K562 (cell line): ENCODE measurements at regions not wholly inside any gene's neighbourhood (a gene's known extent, or its start where the extent isn't known, plus 50 kb on each side); places are given as distances from the start of the nearest gene placed in this dataset.

Experiments
- ATF1 ChIP-seq, 2 experiments: fragments of 450-650 bp in 1 of 2; IDR thresholded peaks; 2 replicates each; pipeline ENCODE4 v1.6.1; 2016; ENCODE audit warnings: missing compliant biosample characterization in 1 of 2, missing genetic modification characterization in 1 of 2
- CBX8 ChIP-seq: fragments of 200-600 bp; sonication (generic); IDR thresholded peaks from 2 replicates; pipeline ENCODE4 v1.6.1; 2012; ENCODE audit warnings: borderline replicate concordance, mixed run types, low read depth, mild to moderate bottlenecking, moderate library complexity, mixed read lengths, low read length, control low read depth, inconsistent platforms; ENCODE audit not compliant: poor library complexity, severe bottlenecking; ENCODE audit errors: extremely low read depth
- DEAF1 ChIP-seq: fragments of 450-650 bp; formaldehyde crosslinking; IDR thresholded peaks from 2 replicates; pipeline ENCODE4 v1.4.0; 2020; ENCODE audit warnings: mild to moderate bottlenecking, moderate library complexity
- HNRNPUL1 ChIP-seq: fragments of 200-400 bp; formaldehyde crosslinking; IDR thresholded peaks from 2 replicates; pipeline ENCODE4 v1.6.1; 2017; ENCODE audit warnings: low read length
- KDM4B ChIP-seq, 2 experiments: fragments of 450-650 bp in 1 of 2; sonication (generic) in 1 of 2; IDR thresholded peaks; 2 replicates each; pipeline ENCODE4 v1.6.1; 2016 to 2017; ENCODE audit warnings: borderline replicate concordance in 2 of 2, antibody characterized with exemption in 1 of 2, low read depth in 1 of 2, mild to moderate bottlenecking in 1 of 2
- L3MBTL2 ChIP-seq: fragments of 450-650 bp; IDR thresholded peaks from 2 replicates; pipeline ENCODE4 v1.6.1; 2016; ENCODE audit warnings: mild to moderate bottlenecking, moderate library complexity
- POLR2G ChIP-seq: fragments of 200-400 bp; formaldehyde crosslinking; IDR thresholded peaks from 2 replicates; pipeline ENCODE4 v1.6.1; 2017; ENCODE audit warnings: low read depth, mild to moderate bottlenecking, antibody characterized with exemption, low read length, moderate library complexity
- PRMT5 ChIP-seq: sonication (generic); formaldehyde crosslinking; IDR thresholded peaks from 2 replicates; pipeline ENCODE4 v1.5.0; 2020; ENCODE audit warnings: missing genetic modification reagents
- PTBP1 ChIP-seq: fragments of 200-400 bp; formaldehyde crosslinking; IDR thresholded peaks from 2 replicates; pipeline ENCODE4 v1.6.1; 2017; ENCODE audit warnings: low read depth, low read length
- RFX1 ChIP-seq: fragments of 450-650 bp; IDR thresholded peaks from 2 replicates; pipeline ENCODE4 v1.6.1; 2016; ENCODE audit warnings: mild to moderate bottlenecking, moderate library complexity
- STAT5B ChIP-seq: fragments of 250-450 bp; sonication (Bioruptor Pico); IDR thresholded peaks from 2 replicates; pipeline ENCODE4 v1.8.0; 2021; ENCODE audit warnings: mild to moderate bottlenecking, inconsistent platforms
- ZBTB7A ChIP-seq: IDR thresholded peaks from 2 replicates; pipeline ENCODE4 v1.6.1; 2011; ENCODE audit warnings: low read depth, mild to moderate bottlenecking, low read length, moderate library complexity, borderline replicate concordance; ENCODE audit not compliant: control insufficient read depth
- ZC3H11A ChIP-seq: IDR thresholded peaks from 2 replicates; pipeline ENCODE4 v1.6.1; 2012; ENCODE audit warnings: low read depth, low read length, improper control_type of control experiment
- ZNF431 ChIP-seq: sonication (generic); formaldehyde crosslinking; IDR thresholded peaks from 2 replicates; pipeline ENCODE4 v1.8.0; 2022; ENCODE audit warnings: mild to moderate bottlenecking, missing genetic modification reagents
- ZNF57 ChIP-seq: fragments of 450-650 bp; formaldehyde crosslinking; IDR thresholded peaks from 2 replicates; pipeline ENCODE4 v1.4.0; 2020; ENCODE audit warnings: mild to moderate bottlenecking, moderate library complexity
- ZNF589 ChIP-seq: fragments of 200-800 bp; sonication (Bioruptor generic); IDR thresholded peaks from 2 replicates; pipeline ENCODE4 v1.6.1; 2016; ENCODE audit warnings: low read depth, missing genetic modification characterization, missing compliant biosample characterization
- ZNF778 ChIP-seq: fragments of 450-650 bp; formaldehyde crosslinking; IDR thresholded peaks from 2 replicates; pipeline ENCODE4 v1.4.0; 2020; ENCODE audit warnings: mild to moderate bottlenecking, moderate library complexity
- ZSCAN32 ChIP-seq: fragments of 450-650 bp; formaldehyde crosslinking; IDR thresholded peaks from 2 replicates; pipeline ENCODE4 v1.4.0; 2020; ENCODE audit warnings: mild to moderate bottlenecking, moderate library complexity
- TF ChIP-seq, protein P1 (sequence below): IDR thresholded peaks from 2 replicates; pipeline ENCODE4 v1.6.1; 2011; ENCODE audit warnings: borderline replicate concordance, low read depth, mild to moderate bottlenecking, moderate library complexity, low read length; ENCODE audit not compliant: insufficient read depth, poor library complexity, severe bottlenecking
- TF ChIP-seq, protein P2 (sequence below): fragments of 450-650 bp; conservative IDR thresholded peaks from 2 replicates; pipeline ENCODE4 v1.6.1; 2016; ENCODE audit warnings: missing genetic modification characterization, low read depth, mild to moderate bottlenecking, control low read depth, missing compliant biosample characterization
- TF ChIP-seq, protein P3 (sequence below): fragments of 450-650 bp; IDR thresholded peaks from 2 replicates; pipeline ENCODE4 v1.6.1; 2014; ENCODE audit warnings: low read depth, mild to moderate bottlenecking, moderate library complexity, borderline replicate concordance

DNA sequence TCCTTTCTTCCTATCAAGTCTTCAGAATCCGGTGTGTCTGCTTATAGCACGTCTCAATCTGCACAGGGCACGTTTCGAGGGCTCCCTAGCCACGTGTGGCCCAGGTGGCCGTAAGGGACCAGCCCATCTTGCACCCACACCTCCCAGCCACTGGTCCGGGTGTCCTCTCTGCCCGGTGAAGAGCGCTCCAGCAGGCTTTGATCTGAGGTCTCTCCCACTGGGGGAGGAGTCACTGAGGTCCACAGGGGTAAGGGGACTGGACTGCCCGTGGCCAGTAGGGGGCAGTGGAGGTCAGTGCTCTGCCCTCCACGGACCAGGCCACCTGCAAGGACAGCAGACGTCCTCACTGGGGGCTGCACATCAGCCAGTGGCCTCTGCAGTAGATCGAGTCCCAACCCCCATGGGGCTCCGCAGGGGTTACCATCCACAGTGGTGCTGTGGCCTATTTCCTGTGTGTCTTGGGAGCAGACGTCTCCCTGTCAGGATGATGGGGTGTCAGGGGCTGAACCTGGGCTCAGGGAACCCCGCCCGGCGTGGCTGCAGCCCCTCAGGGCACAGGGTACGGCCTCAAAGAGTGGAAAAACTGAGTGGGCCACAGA, 204.1 kb upstream of the CIBAR2 start (continued):
- TF ChIP-seq, protein P1, sequence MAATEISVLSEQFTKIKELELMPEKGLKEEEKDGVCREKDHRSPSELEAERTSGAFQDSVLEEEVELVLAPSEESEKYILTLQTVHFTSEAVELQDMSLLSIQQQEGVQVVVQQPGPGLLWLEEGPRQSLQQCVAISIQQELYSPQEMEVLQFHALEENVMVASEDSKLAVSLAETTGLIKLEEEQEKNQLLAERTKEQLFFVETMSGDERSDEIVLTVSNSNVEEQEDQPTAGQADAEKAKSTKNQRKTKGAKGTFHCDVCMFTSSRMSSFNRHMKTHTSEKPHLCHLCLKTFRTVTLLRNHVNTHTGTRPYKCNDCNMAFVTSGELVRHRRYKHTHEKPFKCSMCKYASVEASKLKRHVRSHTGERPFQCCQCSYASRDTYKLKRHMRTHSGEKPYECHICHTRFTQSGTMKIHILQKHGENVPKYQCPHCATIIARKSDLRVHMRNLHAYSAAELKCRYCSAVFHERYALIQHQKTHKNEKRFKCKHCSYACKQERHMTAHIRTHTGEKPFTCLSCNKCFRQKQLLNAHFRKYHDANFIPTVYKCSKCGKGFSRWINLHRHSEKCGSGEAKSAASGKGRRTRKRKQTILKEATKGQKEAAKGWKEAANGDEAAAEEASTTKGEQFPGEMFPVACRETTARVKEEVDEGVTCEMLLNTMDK: peak; percentile 69
- TF ChIP-seq, protein P2, sequence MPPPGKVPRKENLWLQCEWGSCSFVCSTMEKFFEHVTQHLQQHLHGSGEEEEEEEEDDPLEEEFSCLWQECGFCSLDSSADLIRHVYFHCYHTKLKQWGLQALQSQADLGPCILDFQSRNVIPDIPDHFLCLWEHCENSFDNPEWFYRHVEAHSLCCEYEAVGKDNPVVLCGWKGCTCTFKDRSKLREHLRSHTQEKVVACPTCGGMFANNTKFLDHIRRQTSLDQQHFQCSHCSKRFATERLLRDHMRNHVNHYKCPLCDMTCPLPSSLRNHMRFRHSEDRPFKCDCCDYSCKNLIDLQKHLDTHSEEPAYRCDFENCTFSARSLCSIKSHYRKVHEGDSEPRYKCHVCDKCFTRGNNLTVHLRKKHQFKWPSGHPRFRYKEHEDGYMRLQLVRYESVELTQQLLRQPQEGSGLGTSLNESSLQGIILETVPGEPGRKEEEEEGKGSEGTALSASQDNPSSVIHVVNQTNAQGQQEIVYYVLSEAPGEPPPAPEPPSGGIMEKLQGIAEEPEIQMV (tag): no peak
- TF ChIP-seq ZC3H11A: no peak
- no peak for TF ChIP-seq KDM4B (IDR thresholded peaks at IDR 0.05; ENCODE audit: borderline replicate concordance in 2 of 2, low read depth in 1 of 2)
- no peak for TF ChIP-seq ATF1 (CRISPR knock-in tag; IDR thresholded peaks at IDR 0.05)
- TF ChIP-seq ATF1 (tag; IDR thresholded peaks at IDR 0.05): peak; percentile 56
- TF ChIP-seq ZBTB7A: peak; percentile 49; the same call in 1 of the 2 replicates
- no peak for TF ChIP-seq PTBP1
- no peak for TF ChIP-seq ZNF431 (CRISPR knock-in tag)
- no peak for TF ChIP-seq STAT5B (CRISPR knock-in tag)
- no peak for TF ChIP-seq PRMT5
- no peak for TF ChIP-seq RFX1
- TF ChIP-seq ZNF57 (CRISPR knock-in tag): no peak
- no peak for TF ChIP-seq POLR2G
- TF ChIP-seq, protein P3, sequence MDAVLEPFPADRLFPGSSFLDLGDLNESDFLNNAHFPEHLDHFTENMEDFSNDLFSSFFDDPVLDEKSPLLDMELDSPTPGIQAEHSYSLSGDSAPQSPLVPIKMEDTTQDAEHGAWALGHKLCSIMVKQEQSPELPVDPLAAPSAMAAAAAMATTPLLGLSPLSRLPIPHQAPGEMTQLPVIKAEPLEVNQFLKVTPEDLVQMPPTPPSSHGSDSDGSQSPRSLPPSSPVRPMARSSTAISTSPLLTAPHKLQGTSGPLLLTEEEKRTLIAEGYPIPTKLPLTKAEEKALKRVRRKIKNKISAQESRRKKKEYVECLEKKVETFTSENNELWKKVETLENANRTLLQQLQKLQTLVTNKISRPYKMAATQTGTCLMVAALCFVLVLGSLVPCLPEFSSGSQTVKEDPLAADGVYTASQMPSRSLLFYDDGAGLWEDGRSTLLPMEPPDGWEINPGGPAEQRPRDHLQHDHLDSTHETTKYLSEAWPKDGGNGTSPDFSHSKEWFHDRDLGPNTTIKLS: peak; percentile 42; the same call in 1 of the 2 replicates
- TF ChIP-seq CBX8: no peak
- no peak for TF ChIP-seq ZNF778 (CRISPR knock-in tag)
- peak; percentile 67; the same call in 1 of the 2 replicates for TF ChIP-seq L3MBTL2
- TF ChIP-seq ZSCAN32 (CRISPR knock-in tag): peak; percentile 73; the same call in 1 of the 2 replicates
- TF ChIP-seq DEAF1 (CRISPR knock-in tag): peak; percentile 64
- no peak for TF ChIP-seq ZNF589 (CRISPR knock-in tag)
- no peak for TF ChIP-seq HNRNPUL1
